A673 (cell line): ENCODE measurements at regions not wholly inside any gene's neighbourhood (a gene's known extent, or its start where the extent isn't known, plus 50 kb on each side); places are given as distances from the start of the nearest gene placed in this dataset.

Experiments used
- EZH2 ChIP-seq: fragments of 200-600 bp; sonication (generic); IDR thresholded peaks from 2 replicates; pipeline ENCODE4 v1.6.1; 2017; ENCODE audit warnings: borderline replicate concordance, low read depth, mild to moderate bottlenecking, mixed read lengths, antibody characterized with exemption, low read length; ENCODE audit not compliant: poor library complexity, severe bottlenecking
- TF ChIP-seq, protein P1 (sequence below): fragments of 300-800, 200-600 bp; sonication (generic); conservative IDR thresholded peaks from 2 replicates; pipeline ENCODE4 v1.5.1; 2017; ENCODE audit warnings: low read depth, mild to moderate bottlenecking, antibody characterized with exemption, low read length, moderate library complexity, mixed read lengths

- TF ChIP-seq, protein P1, sequence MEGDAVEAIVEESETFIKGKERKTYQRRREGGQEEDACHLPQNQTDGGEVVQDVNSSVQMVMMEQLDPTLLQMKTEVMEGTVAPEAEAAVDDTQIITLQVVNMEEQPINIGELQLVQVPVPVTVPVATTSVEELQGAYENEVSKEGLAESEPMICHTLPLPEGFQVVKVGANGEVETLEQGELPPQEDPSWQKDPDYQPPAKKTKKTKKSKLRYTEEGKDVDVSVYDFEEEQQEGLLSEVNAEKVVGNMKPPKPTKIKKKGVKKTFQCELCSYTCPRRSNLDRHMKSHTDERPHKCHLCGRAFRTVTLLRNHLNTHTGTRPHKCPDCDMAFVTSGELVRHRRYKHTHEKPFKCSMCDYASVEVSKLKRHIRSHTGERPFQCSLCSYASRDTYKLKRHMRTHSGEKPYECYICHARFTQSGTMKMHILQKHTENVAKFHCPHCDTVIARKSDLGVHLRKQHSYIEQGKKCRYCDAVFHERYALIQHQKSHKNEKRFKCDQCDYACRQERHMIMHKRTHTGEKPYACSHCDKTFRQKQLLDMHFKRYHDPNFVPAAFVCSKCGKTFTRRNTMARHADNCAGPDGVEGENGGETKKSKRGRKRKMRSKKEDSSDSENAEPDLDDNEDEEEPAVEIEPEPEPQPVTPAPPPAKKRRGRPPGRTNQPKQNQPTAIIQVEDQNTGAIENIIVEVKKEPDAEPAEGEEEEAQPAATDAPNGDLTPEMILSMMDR = no peak
- no peak for TF ChIP-seq EZH2
These were observed 1120.6 kb downstream of the SORCS1 start for GRCh38 chr10:106043863-106044262.
